GM18511 (cell line): ENCODE measurements at regions not wholly inside any gene's neighbourhood (a gene's known extent, or its start where the extent isn't known, plus 50 kb on each side); places are given as distances from the start of the nearest gene placed in this dataset.

Experiments used
- ATAC-seq: cut with Tn5 transposase; IDR thresholded peaks from one replicate; pipeline ENCODE4 v1.9.1; 2021; ENCODE audit warnings: mild to moderate bottlenecking, moderate library complexity; ENCODE audit not compliant: unreplicated experiment

DNA sequence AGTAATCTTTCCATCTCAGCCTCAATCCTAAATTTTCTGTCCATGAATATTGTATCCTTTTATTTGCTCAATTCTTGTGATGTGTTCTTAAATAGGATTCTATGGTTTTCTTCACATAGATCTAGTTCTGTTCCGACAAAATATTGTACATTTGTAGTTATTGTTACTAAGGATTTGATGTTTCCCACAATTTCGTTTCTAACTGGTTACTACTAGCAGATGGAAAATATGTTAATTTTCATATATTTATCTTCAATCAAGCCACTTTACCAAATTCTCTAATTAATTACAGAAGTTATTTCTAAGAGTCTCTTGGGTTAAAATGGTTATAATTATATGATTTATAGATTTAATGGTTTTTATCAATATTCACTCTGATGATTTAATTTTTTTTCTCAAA is 60.3 kb downstream of the SEC61B start:
- ATAC-seq: no peak

- no peak for ATAC-seq
These were observed 63.9 kb downstream of the SEC61B start for GRCh38 chr9:99285965-99286364.

GRCh38 chr9:99286536-99286935 is 64.5 kb downstream of the SEC61B start:
- no peak for ATAC-seq

DNA sequence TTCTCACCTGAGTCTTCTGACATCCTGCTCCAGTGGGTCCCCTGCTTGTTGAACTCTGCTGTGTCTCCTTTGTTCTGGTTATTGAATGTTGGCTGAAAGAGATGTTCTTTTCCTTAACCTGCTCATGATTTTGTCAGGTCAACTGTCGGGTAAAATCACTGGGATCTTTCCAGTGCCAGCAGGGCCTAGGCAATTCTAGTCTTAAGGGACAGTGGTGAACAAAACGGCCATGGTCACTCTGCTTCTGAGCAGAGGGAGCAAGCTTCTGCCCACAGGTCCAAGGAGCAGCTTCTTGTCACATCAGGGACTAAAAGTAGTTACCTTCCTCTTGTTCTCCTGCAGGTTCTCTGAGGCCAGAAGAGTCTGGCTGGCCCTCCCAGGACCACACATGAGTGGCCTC is 65.6 kb downstream of the SEC61B start:
- no peak for ATAC-seq

DNA sequence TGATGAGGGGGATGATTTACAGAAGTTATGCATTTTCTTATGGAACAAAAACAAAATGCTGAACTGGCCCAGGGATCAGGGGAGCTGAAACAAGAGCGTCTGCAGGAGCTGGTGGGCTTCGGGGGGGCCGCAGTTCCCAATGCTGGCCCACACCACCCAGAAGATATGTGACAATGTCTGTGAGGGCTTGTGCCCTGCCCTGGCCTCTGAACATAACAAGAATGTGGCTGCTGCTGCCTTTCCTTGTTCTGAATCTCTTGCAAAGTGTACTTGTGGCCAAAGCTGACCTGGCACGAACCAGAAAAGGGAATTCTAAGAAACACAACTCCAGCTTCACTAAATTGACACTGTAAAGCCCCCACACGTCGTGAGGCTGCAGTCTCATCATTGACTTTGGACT is 66.7 kb downstream of the SEC61B start:
- no peak for ATAC-seq

DNA sequence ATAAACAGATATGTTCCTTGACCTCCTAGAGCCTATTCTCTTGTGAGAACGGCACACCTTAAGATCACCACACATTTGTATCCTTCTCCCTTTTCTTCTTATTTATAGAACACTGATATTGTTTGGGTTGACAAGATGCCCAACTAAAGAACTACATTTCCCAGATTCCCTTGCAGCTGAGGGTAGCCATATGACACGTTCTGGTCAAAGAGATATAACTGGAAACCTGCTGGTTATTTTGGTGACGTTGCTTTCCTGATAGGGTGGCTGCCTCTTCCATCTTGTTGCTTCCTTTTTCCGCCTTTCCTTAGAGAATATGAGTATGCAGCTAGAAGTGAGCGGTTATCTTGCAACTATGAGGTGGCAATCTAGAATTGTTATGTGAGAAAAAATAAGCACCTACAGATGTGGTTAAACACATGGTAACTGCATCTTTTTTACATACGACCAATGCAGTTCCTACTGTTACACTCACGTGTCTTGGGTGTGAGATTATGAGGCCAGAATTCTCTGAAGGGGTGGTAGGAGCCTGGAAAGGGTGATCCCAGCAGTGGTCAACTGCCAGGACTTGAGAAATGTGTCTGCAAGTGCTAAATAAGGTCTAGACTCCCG is 72.9 kb downstream of the SEC61B start:
- ATAC-seq: no peak

DNA sequence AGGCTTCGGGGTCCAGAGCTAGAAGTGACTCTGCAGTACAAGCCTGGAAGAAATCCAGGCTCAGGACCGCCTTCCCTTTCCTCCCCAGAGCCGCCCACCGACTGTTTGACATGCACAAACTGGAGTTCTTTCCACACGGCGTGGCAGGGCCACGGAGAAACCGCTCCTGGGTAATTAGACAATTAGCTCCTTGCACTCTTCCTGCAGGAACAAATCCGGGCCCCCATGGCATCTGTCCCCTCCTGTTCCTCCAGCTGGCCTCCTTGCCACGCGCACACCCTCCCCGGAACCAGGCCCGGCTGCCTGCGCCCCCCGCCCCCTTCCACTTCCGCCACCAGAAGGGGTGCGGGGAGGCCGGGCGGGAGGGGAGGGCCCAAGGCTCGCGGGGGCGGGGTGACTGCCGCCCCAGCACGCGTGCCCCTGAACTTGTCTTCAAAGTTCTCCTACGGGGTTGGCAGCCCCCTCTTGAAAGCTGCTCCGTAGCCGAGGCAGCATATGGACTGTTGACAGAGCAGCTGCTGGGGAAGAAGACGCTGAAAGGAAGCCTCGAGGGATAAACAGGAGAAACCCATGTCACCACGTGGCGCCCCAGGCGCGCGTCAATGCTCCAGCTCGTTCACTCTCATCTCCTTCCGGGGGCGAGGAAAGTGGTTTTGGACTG is 74.3 kb downstream of the SEC61B start:
- ATAC-seq: no peak

- no peak for ATAC-seq
These were observed 76.5 kb downstream of the SEC61B start for GRCh38 chr9:99298614-99299013.

DNA sequence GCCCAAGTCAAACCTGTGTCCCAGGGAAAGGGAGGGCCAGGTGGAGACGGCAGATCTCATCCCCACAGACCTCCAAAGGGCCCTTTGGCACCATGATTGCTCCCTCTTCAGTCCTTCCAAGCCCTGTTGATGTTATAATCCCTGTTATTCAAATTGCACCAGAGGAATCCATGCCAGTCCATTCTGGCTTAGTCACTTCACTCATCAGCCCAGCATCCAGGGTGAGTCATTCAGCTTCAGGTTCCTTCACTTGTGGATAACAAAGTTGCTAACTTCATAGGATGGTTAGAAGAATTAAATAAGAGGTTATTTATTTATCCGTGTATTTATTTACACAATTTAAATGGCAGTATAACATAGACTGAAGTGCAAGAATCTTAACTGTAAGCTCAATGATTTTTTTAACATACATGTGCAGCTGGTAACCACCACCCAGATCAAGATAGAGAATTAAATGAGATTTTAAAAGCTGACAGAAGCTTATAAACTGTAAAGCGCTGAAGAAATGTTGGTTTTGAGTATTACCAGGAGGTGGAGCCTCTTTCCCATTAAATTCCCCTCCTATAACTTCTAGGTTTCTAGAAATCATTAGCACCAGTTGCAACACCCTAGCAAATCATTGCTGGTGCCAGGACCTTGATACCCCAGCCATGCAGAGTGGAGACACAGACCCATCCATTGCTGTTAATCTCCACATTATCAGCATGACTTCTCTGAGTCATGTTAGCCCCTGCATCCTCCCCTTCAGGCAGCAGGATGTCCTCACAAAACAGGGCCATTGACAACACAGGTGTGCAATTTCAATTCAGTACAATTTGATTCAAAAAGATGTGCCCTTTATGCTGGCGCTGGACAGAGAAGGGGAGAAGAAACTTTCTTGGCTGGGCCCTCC is 77.4 kb downstream of the SEC61B start:
- no peak for ATAC-seq

- no peak for ATAC-seq
These were observed 78.0 kb downstream of the SEC61B start for GRCh38 chr9:99300103-99300439.

GRCh38 chr9:99300603-99301002 is 78.5 kb downstream of the SEC61B start:
- ATAC-seq: no peak

DNA sequence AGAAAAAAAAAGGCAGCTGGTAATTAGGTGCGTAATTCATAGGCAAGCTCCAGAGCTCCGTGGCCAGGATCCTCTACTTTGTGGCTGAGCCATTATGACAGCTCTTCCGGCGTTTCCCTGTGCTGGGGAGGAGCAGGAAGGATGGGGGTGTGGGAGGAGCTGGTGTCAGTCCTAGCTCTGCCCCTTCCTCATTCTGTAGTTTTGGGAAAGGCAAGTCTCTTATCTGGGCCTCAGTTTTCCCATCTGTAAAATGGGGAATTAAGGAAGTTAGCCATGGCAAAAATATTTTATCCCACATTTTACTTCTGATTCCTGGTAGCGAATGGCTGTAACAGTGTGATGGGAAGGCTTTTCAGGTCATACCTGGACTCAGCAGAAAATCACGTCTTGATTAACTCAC is 81.1 kb downstream of the SEC61B start:
- no peak for ATAC-seq

GRCh38 chr9:99305124-99305523 is 83.0 kb downstream of the SEC61B start:
- ATAC-seq: no peak

DNA sequence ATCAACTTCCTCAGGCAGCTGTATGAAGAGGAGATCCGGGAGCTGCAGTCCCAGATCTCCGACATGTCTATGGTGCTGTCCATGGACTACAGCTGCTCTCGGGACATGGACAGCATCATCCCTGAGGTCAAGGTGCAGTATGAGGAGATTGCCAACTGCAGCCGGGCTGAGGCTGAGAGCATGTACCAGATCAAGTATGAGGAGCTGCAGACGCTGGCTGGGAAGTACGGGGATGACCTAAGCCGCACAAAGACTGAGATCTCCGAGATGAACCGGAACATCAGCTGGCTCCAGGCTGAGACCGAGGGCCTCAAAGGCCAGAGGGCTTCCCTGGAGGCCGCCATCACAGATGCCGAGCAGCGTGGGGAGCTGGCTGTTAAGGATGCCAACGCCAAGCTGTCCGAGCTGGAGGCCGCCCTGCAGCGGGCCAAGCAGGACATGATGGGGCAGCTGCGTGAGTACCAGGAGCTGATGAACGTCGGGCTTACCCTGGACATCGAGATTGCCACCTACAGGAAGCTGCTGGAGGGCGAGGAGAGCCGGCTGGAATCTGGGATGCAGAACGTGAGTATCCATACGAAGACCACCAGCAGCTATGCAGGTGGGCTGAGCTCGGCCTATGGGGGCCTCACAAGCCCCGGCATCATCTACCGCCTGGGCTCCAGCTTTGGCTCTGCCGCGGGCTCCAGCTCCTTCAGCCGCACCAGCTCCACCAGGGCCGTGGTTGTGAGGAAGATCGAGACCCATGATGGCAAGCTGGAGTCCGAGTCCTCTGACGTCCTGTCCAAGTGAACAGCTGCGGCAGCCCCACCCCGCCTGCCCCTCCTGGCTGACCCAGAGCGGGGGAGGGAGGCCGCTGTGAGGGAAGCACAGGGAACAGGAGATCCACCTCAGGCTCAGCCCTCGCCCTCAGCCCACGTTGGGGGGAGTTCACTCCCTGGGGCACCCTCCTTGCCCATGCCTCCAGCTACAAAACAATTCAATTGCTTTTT is 84.0 kb downstream of the SEC61B start:
- no peak for ATAC-seq

- ATAC-seq: no peak
These were observed 85.8 kb downstream of the SEC61B start for GRCh38 chr9:99307851-99308250.

DNA sequence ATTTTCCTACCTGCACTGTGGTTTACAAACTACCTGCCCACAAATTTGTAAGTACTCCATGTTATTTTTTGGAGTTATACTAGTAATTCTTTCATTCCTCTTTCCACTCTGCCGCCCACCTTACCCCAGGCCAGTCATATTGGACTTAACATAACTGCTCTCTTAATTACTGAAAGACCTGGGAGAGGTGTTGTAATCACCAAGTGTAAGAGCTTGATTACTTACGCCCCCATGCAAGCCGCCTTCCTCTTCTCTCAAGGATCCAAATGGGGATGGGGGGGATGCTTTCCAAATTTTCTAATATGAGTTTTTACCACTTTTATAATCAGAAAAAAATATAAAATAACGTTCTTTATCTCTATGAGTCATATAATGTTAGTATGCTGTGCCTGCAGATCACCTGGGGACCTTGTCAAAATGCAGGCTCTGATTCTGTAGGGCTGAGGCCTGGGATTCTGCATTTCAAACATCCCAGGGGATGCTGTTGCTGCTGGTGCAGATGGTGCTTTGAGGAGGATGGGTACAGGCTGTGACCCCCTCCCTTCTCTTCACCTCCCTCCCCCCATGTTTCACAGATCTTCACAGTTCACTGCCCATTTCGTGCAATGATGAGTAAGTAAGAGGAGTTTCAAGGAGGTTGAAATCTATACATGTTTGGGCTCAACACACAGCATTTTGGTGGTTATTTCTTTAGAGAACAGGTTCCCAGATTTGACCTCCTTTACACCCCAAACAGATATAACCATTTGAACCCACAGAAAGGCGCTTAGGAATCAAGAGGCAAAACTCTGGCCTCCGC is 87.3 kb downstream of the SEC61B start:
- no peak for ATAC-seq

DNA sequence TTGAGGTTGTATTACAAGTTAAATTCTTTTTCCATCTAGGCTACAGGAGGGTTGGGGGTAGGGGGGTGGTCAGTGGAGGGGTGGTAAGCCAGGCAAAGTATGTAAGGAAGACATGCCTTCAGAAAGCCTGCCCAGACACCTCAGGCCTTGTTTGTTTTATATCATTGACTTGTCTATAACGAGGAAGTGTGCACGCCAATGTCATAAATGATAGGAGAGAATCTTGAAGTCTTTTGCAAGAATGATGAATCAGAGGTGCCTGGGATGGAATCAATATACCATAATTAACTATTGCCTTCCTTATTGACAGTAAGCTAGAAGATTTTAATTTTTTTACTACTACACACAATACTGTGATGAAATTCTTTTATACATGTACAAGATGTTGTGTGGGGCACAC is 90.7 kb downstream of the SEC61B start:
- ATAC-seq: no peak

DNA sequence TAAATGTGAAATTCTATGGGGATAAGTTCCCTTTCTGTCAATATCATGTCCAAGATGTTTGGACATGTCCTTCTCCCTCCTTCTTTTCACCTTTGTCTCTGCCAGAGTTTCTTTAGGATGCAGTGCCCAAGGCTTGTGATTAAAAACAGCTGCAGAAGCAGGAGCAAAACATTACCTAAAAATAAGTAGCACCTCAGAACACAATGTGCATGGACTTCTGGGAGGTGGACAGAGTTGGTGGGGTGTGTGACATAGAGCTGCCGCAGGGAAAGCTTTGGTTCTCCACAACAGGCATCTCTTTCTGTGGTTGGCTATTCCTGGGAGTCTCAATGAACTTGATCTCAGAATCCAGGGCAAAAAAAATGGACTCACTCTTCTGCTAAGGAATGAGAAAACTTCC is 97.0 kb downstream of the SEC61B start:
- no peak for ATAC-seq

GRCh38 chr9:99322299-99322698 is 100.2 kb downstream of the SEC61B start:
- no peak for ATAC-seq
